Esophagus squamous epithelium (tissue), 5 donors: ENCODE measurements at regions not wholly inside any gene's neighbourhood (a gene's known extent, or its start where the extent isn't known, plus 50 kb on each side); places are given as distances from the start of the nearest gene placed in this dataset.

Source experiments
- DNase-seq: peaks from one replicate; lab custom pipeline; 2025; lab: John Stamatoyannopoulos, UW
- H3K27ac ChIP-seq, 4 donors: fragments of 200-600 bp; sonication (generic); one replicate each; pipeline ENCODE4 v1.5.1; 2016 to 2019; ENCODE audit warnings: mild to moderate bottlenecking in 1 of 4
- H3K27me3 ChIP-seq, 4 donors: fragments of 200-600 bp; sonication (generic); 1 replicate in 3 of 4; 2 replicates in 1 of 4; pipeline versions ENCODE4 v1.5.1 to v1.6.0; 2017 to 2021; ENCODE audit warnings: antibody characterized with exemption in 1 of 4
- H3K36me3 ChIP-seq, 3 donors: fragments of 200-600 bp; sonication (generic); one replicate each; pipeline ENCODE4 v1.5.1; 2016 to 2019
- H3K4me1 ChIP-seq, 3 donors: fragments of 200-600 bp; sonication (generic); one replicate each; pipeline ENCODE4 v1.5.1; 2017 to 2019
- H3K4me3 ChIP-seq, 4 donors: fragments of 200-600 bp; sonication (generic); 1 replicate in 3 of 4; 2 replicates in 1 of 4; pipeline ENCODE4 v1.5.1; 2016 to 2019; ENCODE audit warnings: mild to moderate bottlenecking in 2 of 4, moderate library complexity in 1 of 4
- H3K9me3 ChIP-seq, 3 donors: fragments of 200-600 bp; sonication (generic); one replicate each; pipeline ENCODE4 v1.5.1; 2016 to 2019
- POLR2A ChIP-seq, 4 donors: fragments of 450-650 bp; IDR thresholded peaks; one replicate each; pipeline ENCODE4 v1.6.1; 2017; ENCODE audit warnings: antibody characterized with exemption in 4 of 4, mild to moderate bottlenecking in 4 of 4, moderate library complexity in 3 of 4
- WGBS, 2 donors: methylation state at CpG; one replicate each; pipeline ENCODE4 v1.1.5; 2018; 5-methylcytosine and 5-hydroxymethylcytosine counted together
- intact Hi-C: fragments of 100-400 bp; cut with DNase I; formaldehyde crosslinking; loops from one replicate; pipeline ENCODE4 v1.15.0; 2022
- TF ChIP-seq, protein P1 (sequence below), 6 experiments: fragments of 450-650 bp in 4 of 6; fragments of 200-600 bp in 2 of 6; sonication (generic) in 2 of 6; IDR thresholded peaks; one replicate each; pipeline ENCODE4 v1.5.1; 2016 to 2019; ENCODE audit warnings: antibody characterized with exemption in 6 of 6, mild to moderate bottlenecking in 4 of 6, moderate library complexity in 4 of 6
- donor health status: DM: yes; HTN: yes; CAD: no.

- peaks cover 0 to 99% (median 0%) of the 10 kb centered on the region in 4 donors for H3K27me3 ChIP-seq
- intact Hi-C loops: no loop called here
- H3K4me3 ChIP-seq: no peak overlapping the region
- no peaks in the 10 kb centered on the region for H3K36me3 ChIP-seq
- H3K9me3 ChIP-seq: no peaks in the 10 kb centered on the region
- peaks cover 0 to 3% (median 0%) of the 10 kb centered on the region in 3 donors for H3K4me1 ChIP-seq
- DNase-seq: no peak
- no peak overlapping the region for H3K27ac ChIP-seq
- TF ChIP-seq POLR2A (IDR thresholded peaks at IDR 0.05): no peak
- TF ChIP-seq, protein P1, sequence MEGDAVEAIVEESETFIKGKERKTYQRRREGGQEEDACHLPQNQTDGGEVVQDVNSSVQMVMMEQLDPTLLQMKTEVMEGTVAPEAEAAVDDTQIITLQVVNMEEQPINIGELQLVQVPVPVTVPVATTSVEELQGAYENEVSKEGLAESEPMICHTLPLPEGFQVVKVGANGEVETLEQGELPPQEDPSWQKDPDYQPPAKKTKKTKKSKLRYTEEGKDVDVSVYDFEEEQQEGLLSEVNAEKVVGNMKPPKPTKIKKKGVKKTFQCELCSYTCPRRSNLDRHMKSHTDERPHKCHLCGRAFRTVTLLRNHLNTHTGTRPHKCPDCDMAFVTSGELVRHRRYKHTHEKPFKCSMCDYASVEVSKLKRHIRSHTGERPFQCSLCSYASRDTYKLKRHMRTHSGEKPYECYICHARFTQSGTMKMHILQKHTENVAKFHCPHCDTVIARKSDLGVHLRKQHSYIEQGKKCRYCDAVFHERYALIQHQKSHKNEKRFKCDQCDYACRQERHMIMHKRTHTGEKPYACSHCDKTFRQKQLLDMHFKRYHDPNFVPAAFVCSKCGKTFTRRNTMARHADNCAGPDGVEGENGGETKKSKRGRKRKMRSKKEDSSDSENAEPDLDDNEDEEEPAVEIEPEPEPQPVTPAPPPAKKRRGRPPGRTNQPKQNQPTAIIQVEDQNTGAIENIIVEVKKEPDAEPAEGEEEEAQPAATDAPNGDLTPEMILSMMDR (IDR thresholded peaks at IDR 0.05): no peak
- WGBS, 2 donors: 72 to 93% methylated on average over 2 of the region's 2 CpGs
These were observed 506.8 kb downstream of the NPHP4 start for GRCh38 chr1:5485436-5485835.

DNA sequence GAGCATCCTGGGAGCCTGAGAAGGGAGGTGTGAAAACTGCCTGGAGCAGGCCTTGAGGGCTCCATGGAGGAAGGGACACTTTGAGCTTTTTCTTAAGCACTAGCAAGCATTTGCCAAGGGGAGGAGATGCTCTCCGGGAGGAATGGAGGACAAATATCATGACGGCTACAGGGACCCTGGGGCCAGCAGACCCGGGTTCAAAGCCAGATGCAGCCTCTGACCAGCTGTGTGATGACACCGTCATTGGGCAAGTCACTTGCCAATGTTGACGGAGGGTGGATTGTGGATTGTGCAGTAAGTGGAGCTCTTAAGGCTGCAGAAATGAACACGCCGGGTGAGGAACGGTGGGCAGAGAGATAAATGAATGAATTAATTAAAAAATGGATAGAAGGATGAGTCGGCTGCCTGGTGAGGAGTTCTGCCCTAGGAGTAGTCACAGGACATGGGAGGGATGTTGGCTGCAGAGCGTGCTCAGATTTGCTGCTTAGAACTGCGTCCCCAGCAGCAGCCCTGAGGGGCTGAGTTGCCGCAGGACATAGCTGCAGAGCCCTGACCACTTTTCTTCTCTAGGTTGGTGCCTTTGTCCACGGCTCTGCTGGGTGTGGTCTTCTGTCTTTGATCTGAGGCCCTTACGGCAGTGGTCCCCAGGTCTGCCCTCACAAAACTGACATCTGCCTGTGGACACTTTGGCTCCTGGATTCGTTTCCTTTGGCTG, 507.6 kb downstream of the NPHP4 start:
- no peak for TF ChIP-seq POLR2A (IDR thresholded peaks at IDR 0.05)
- TF ChIP-seq, protein P1 (IDR thresholded peaks at IDR 0.05): no peak
- intact Hi-C loops: no loop called here
- Histone ChIP-seq H3K9me3 (no peaks in the 10 kb centered on the region), H3K36me3 (no peaks in the 10 kb centered on the region), H3K4me3 (no peak overlapping the region), H3K27me3 (peaks cover 0 to 99% (median 0%) of the 10 kb centered on the region in 4 donors), H3K4me1 (no peaks in the 10 kb centered on the region), H3K27ac (no peak overlapping the region)
- DNase-seq: no peak
- WGBS, 2 donors: 72 to 73% methylated on average over 12 to 13 of the region's 15 CpGs

DNA sequence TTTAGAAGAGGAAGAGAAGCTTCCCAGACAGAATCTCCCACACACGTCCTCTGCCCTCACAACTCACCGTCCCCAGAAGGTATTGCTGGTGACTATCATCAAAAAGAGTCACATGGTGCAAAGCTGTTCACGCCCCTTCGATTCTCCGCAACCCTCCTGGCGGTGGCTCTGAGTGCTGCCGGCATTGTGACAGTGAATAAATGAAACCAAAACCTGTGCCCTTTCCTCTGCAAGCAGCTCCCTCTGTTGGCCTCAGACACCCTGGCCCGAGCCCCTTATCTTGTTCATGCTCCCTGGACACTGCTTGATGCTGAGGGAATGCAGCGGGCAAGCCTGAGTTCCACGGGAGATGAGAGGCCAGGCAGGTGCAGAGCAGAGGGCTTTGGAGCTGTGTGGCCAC, 510.3 kb downstream of the NPHP4 start:
- no peak overlapping the region for H3K27ac ChIP-seq
- H3K4me1 ChIP-seq: no peaks in the 10 kb centered on the region
- DNase-seq: no peak
- no peak overlapping the region for H3K4me3 ChIP-seq
- WGBS, 2 donors: 56 to 59% methylated on average over 7 of the region's 10 CpGs
- no peaks in the 10 kb centered on the region for H3K9me3 ChIP-seq
- TF ChIP-seq POLR2A (IDR thresholded peaks at IDR 0.05): no peak
- TF ChIP-seq, protein P1 (IDR thresholded peaks at IDR 0.05): no peak
- intact Hi-C loops: no loop called here
- peaks cover 0 to 99% (median 0%) of the 10 kb centered on the region in 4 donors for H3K27me3 ChIP-seq
- H3K36me3 ChIP-seq: no peaks in the 10 kb centered on the region

DNA sequence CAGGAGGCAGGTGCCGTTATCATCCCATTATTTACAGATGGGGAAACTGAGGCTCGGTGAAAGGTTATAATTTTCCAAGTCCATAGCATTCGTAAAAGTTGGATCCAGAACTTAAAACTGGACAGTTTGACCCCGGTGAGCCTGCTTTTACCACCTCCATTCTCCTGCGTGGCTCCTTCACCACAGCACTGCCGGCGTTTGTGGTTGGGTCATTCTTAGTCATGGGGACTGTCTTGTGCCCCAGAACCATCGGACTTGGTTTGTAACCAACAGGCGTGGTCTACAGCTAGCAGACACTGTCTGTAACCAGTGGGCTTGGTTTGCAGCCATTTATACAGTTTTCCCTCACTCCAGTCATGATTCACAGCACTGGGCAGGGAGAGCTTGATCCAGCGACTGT, 511.3 kb downstream of the NPHP4 start:
- no peak for DNase-seq
- Histone ChIP-seq H3K4me3 (no peak overlapping the region), H3K4me1 (no peaks in the 10 kb centered on the region), H3K27me3 (peaks cover 0 to 98% (median 0%) of the 10 kb centered on the region in 4 donors), H3K27ac (no peak overlapping the region), H3K9me3 (no peaks in the 10 kb centered on the region), H3K36me3 (no peaks in the 10 kb centered on the region)
- TF ChIP-seq, protein P1 (IDR thresholded peaks at IDR 0.05): no peak
- no peak for TF ChIP-seq POLR2A (IDR thresholded peaks at IDR 0.05)
- intact Hi-C loops: no loop called here
- 76 to 86% methylated on average over 8 to 9 of the region's 10 CpGs for WGBS, 2 donors

DNA sequence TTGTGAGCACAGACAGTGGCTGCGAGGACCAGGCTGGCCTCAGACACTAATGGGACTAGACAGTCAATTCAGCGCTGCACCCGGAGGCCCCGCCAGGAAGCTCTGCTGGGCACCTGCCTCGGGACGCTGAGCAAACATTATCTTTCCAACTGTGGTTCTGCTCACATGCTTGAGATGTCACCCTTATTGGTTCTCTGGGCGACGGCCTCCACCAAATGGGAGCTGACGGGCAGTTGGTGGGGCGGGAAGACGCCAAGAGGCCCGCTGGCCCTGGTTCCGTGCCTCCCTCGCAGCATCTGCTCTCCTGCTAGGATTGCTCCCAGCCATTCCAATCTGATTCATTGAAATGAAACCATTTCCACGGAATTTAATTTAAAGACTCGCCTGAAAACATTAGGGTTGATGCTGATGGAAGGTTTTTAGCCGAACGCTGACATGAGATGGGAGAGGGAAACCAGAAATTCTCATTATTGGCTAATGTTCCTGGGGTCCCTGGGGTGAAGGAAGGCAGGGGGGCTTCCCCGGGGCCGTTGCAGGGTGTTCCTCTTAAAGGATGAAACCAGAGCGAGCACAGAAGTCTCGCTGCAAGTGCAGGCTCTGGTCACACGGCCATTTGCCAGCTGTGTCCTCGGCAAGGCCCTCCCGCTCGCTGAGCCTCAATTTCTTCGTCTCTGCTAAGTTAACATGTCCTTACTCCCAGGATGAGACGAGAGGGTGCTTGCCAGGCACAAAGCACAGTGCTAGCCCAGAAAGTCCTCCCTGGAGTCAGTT, 512.2 kb downstream of the NPHP4 start:
- Histone ChIP-seq H3K9me3 (no peaks in the 10 kb centered on the region), H3K36me3 (no peaks in the 10 kb centered on the region), H3K4me3 (no peak overlapping the region), H3K27ac (no peak overlapping the region), H3K27me3 (peaks cover 0 to 91% (median 0%) of the 10 kb centered on the region in 4 donors), H3K4me1 (no peaks in the 10 kb centered on the region)
- TF ChIP-seq POLR2A (IDR thresholded peaks at IDR 0.05): no peak
- TF ChIP-seq, protein P1 (IDR thresholded peaks at IDR 0.05): no peak
- WGBS, 2 donors: 82 to 90% methylated on average over 18 to 24 of the region's 28 CpGs
- DNase-seq: no peak
- intact Hi-C loops: no loop called here
